Retinal pigment epithelial cell (primary cell): ENCODE measurements at regions not wholly inside any gene's neighbourhood (a gene's known extent, or its start where the extent isn't known, plus 50 kb on each side); places are given as distances from the start of the nearest gene placed in this dataset.

Experiments
- DNase-seq: peaks from one replicate; pipeline ENCODE4 v3.0.0-alpha.2; 2010; ENCODE audit warnings: low read depth
- H3K4me3 ChIP-seq: 2 replicates; pipeline ENCODE4 v1.5.1; 2011; ENCODE audit warnings: mild to moderate bottlenecking, low read length, control low read depth, moderate library complexity
- TF ChIP-seq, protein P1 (sequence below): conservative IDR thresholded peaks from 2 replicates; pipeline ENCODE4 v1.5.1; 2011; ENCODE audit warnings: low read depth, low read length, control low read depth, inconsistent platforms

DNA sequence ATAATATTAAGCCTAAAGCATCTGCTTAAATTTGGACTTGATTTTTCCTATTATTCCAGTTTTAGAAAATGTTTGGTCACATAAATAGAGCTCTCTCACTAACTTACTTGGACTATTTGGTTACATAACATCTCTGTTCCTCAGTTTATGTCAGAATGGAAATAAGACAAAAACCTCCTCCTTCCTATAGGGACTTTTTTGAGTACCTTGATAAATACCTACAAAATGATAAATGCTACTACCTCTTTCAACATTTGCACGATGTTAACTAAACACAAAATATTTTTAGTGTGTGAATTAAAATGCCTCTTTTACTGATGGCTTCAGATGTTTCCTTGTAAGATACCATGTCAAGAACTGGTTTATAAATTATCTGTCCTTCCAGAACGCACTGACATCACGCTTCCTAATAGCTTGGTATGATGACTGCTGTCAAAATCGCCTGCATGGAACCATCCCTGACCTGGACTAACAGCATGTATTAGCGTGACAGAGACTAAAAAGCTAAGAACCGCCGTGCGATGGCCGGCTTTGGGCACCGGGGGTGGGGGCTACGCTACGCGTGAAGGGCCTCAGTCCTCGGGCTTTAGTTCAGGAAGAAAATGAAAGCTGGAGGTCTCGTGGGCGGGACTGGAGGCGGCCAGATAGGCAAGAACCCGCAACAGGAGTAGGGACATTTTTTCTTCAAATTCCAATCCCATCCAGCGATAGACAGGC lies 133.2 kb upstream of the BARHL2 start:
- TF ChIP-seq, protein P1, sequence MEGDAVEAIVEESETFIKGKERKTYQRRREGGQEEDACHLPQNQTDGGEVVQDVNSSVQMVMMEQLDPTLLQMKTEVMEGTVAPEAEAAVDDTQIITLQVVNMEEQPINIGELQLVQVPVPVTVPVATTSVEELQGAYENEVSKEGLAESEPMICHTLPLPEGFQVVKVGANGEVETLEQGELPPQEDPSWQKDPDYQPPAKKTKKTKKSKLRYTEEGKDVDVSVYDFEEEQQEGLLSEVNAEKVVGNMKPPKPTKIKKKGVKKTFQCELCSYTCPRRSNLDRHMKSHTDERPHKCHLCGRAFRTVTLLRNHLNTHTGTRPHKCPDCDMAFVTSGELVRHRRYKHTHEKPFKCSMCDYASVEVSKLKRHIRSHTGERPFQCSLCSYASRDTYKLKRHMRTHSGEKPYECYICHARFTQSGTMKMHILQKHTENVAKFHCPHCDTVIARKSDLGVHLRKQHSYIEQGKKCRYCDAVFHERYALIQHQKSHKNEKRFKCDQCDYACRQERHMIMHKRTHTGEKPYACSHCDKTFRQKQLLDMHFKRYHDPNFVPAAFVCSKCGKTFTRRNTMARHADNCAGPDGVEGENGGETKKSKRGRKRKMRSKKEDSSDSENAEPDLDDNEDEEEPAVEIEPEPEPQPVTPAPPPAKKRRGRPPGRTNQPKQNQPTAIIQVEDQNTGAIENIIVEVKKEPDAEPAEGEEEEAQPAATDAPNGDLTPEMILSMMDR: no peak
- peak overlapping the region; percentile 81 for H3K4me3 ChIP-seq
- no peak for DNase-seq

GRCh38 chr1:90841473-90841872 lies 124.4 kb upstream of the BARHL2 start:
- DNase-seq: no peak
- TF ChIP-seq, protein P1: no peak

GRCh38 chr1:90840352-90840751 lies 123.2 kb upstream of the BARHL2 start:
- TF ChIP-seq, protein P1: no peak
- no peak overlapping the region for H3K4me3 ChIP-seq
- DNase-seq: no peak

More at GRCh38 chr1:90841473-90841872, 124.4 kb upstream of the BARHL2 start:
- no peak overlapping the region for H3K4me3 ChIP-seq

- H3K4me3 ChIP-seq: no peak overlapping the region
- TF ChIP-seq, protein P1: no peak
- no peak for DNase-seq
Measured at GRCh38 chr1:90839323-90839722, 122.2 kb upstream of the BARHL2 start.

DNA sequence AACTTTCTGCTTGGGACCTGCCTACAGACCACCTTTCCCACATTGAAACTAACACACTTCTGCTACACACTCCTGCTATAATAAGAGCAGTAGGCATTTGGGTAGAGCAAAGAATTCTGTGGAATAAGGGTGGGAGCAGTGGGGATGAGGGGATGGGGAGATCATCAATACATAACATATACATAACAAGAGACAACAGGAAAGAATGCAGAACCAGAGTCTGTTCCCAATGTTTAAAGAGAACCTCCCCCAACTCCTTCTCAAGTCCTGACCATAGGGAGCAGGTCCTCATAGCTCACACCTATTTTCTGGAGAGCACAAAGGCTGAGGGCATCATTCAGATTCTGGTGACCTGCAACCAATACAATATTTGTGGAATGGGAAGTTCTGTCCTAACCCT lies 121.6 kb upstream of the BARHL2 start:
- DNase-seq: no peak
- TF ChIP-seq, protein P1: no peak
- H3K4me3 ChIP-seq: no peak overlapping the region

GRCh38 chr1:90837420-90837819 lies 120.3 kb upstream of the BARHL2 start:
- no peak for DNase-seq
- TF ChIP-seq, protein P1: no peak
- no peak overlapping the region for H3K4me3 ChIP-seq

- no peak overlapping the region for H3K4me3 ChIP-seq
- TF ChIP-seq, protein P1: no peak
- no peak for DNase-seq
Measured at GRCh38 chr1:90836345-90836679, 119.2 kb upstream of the BARHL2 start.
